ENCODE measurements at regions not wholly inside any gene's neighbourhood (a gene's known extent, or its start where the extent isn't known, plus 50 kb on each side); places are given as distances from the start of the nearest gene placed in this dataset.

DNA sequence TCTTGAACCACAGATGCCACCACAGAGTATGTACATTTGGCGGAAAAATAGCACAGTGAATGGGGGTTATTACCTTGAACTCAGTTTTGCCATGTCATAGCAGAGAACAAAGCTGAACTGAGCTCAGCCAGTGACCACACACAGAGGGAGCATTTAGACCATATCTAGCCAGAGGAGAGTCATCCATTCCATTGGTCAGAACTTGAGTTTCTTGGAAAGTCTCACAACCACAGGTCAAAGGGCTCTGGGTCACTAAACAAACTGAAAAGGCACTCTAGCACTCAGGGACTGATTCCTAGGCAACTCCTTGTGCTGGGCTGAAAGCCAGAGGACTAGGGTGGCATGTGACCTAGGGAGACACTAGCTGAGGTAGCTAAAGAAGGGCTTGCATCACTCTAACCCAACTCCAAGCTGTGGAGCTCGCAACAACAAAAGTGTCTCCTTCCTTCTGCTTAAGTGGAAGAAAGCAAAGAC is 239.7 kb upstream of the SEMA3D start:
- no peak overlapping the region for H3K27ac ChIP-seq

GRCh38 chr7:85424298-85424697 is 237.4 kb upstream of the SEMA3D start:
- TF ChIP-seq, protein P1, sequence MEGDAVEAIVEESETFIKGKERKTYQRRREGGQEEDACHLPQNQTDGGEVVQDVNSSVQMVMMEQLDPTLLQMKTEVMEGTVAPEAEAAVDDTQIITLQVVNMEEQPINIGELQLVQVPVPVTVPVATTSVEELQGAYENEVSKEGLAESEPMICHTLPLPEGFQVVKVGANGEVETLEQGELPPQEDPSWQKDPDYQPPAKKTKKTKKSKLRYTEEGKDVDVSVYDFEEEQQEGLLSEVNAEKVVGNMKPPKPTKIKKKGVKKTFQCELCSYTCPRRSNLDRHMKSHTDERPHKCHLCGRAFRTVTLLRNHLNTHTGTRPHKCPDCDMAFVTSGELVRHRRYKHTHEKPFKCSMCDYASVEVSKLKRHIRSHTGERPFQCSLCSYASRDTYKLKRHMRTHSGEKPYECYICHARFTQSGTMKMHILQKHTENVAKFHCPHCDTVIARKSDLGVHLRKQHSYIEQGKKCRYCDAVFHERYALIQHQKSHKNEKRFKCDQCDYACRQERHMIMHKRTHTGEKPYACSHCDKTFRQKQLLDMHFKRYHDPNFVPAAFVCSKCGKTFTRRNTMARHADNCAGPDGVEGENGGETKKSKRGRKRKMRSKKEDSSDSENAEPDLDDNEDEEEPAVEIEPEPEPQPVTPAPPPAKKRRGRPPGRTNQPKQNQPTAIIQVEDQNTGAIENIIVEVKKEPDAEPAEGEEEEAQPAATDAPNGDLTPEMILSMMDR (conservative IDR thresholded peaks at IDR 0.05) = no peak
- H3K27ac ChIP-seq = no peak overlapping the region

More for the DNA sequence above, 239.7 kb upstream of the SEMA3D start:
- TF ChIP-seq, protein P1 (conservative IDR thresholded peaks at IDR 0.05) = no peak

DNA sequence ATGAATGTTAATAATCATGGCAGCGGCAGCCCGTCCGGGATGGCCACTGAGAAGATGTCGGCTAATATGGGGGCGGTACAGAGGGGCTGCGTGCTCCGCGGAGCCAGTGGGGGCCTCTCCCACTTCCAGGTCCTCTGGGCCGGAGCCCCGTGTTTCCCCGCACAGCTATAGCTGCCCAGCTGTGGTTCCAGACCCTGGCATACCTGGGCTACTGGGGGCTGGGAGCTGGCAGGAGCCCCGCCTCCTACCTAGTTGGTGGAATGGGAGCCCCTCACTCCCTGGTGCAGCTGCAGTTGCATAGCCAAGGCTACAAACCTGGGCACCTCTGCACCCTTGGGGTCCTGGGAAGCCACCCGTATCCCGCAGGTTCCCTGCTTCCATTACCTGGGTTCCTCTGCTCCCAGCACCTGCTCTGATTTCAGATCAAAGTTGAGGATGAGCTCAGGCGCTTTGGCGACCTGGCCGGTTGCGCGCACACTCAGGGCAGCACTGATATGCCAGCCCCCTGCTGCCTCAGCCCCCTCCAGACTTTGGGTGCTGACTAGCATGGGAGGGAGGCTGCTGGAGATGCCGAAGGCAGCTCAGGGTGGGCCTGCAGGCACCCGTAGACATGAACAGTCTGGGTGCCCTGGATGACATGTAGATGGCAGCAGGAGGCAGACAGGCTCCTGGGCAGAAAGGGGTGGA is 236.5 kb upstream of the SEMA3D start:
- no peak overlapping the region for H3K27ac ChIP-seq
- TF ChIP-seq, protein P1 (conservative IDR thresholded peaks at IDR 0.05) = no peak

DNA sequence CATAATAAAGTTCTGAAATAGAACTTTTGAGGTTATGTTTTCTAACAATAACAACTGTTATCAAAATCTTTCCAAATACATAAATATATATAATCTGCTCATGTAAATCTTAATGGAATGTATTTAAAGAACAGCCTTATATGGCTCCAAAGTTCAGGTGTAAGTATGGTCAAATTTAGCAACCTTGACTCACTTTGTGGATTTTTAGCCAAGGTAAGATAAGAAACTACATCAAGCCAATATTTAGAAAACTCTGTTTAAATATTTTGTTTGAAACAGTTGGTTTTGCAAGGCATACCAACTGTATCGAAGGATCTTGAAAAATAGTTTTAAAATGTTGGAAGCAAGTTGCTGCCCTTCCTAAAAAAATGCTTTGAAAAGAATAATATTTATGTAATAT is 228.9 kb upstream of the SEMA3D start:
- H3K27ac ChIP-seq = no peak overlapping the region
- TF ChIP-seq, protein P1 (conservative IDR thresholded peaks at IDR 0.05) = no peak

DNA sequence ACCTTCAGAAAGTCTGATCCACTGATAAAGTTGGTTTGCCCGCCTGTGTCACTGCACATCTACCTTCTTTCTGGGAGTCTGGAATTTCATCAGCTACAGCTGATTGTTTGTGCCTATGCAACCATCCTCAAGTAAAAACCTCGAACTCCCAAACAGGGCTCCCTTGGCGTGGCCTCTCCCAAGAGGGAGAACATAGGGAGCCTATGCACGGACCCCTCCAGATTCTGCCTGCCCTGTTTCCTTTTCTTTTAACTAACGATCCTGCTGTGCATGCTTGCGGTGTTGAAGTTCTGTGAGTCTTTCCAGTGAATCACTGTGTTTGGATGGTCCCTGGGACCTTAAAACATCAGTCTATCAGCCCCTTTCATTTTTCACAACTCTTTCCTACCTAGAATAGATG is 226.9 kb upstream of the SEMA3D start:
- H3K27ac ChIP-seq = no peak overlapping the region
- TF ChIP-seq, protein P1 (conservative IDR thresholded peaks at IDR 0.05) = no peak

- H3K27ac ChIP-seq = no peak overlapping the region
- TF ChIP-seq, protein P1 (conservative IDR thresholded peaks at IDR 0.05) = no peak
Measured at GRCh38 chr7:85412912-85413311, 226.1 kb upstream of the SEMA3D start.

GRCh38 chr7:85407391-85407790 is 220.5 kb upstream of the SEMA3D start:
- H3K27ac ChIP-seq = no peak overlapping the region
- TF ChIP-seq, protein P1 (conservative IDR thresholded peaks at IDR 0.05) = no peak
